ENCODE measurements at regions not wholly inside any gene's neighbourhood (a gene's known extent, or its start where the extent isn't known, plus 50 kb on each side); places are given as distances from the start of the nearest gene placed in this dataset.

DNA sequence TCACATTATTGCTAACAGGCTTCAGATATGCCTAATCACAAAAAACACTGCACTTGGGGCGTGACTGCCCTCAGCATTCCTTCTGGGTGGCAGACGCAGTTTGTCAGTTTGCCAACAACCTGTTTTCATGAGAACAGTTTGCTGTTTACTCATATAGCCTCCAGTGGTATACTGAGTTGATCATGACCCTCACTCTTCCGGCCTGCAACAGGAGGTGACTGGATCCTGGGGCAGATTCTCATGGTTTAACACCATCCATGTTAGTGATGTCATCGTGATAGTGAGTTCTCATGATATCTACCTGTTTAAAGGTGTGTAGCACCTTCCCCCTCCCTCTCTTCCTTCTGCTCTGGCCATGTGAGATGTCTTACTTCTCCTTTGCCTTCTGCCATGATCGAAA is 555.2 kb downstream of the PLPP3 start:
- H2BK5ac ChIP-seq (ENCODE audit: low read depth, low read length, poor library complexity) = no peak overlapping the region
- no peak overlapping the region for H2BK12ac ChIP-seq (ENCODE audit: low read length)
- H2BK120ac ChIP-seq (ENCODE audit: insufficient read depth, low read length, poor library complexity) = no peak overlapping the region
- no peak overlapping the region for H2AK5ac ChIP-seq (ENCODE audit: low read length)
- no peak overlapping the region for H4K12ac ChIP-seq (ENCODE audit: low read depth, low read length)
- H4K8ac ChIP-seq (ENCODE audit: low read depth, low read length) = no peak overlapping the region
- DNase-seq = peak; percentile 44 to 55
- H4K91ac ChIP-seq (ENCODE audit: low read depth, low read length) = no peak overlapping the region
- whole genome bisulfite sequencing (ENCODE audit: extremely low coverage, insufficient coverage, insufficient read length) = no CpG with 5 or more reads among the region's 5 CpGs
- no peaks in the 10 kb centered on the region for H3K27me3 ChIP-seq (ENCODE audit: insufficient read depth, low read length)
- no peak overlapping the region for H3K23ac ChIP-seq (ENCODE audit: low read length)
- H3K14ac ChIP-seq (ENCODE audit: low read length) = no peak overlapping the region
- no peak overlapping the region for H3K9ac ChIP-seq (ENCODE audit: low read length)
- H3K27ac ChIP-seq (ENCODE audit: low read depth, low read length) = no peak overlapping the region
- H3K9me3 ChIP-seq (ENCODE audit: insufficient read depth, low read depth, low read length) = peaks cover 4% of the 10 kb centered on the region
- no peaks in the 10 kb centered on the region for H3K79me2 ChIP-seq (ENCODE audit: control insufficient read depth, insufficient read depth, low read length, poor library complexity)
- peaks cover 9% of the 10 kb centered on the region for H3K79me1 ChIP-seq (ENCODE audit: low read length)
- H3K4me2 ChIP-seq (ENCODE audit: low read length) = no peak overlapping the region
- H3K4me1 ChIP-seq (ENCODE audit: control insufficient read depth in 1 of 2, insufficient read depth in 2 of 2, low read length in 2 of 2) = no peaks in the 10 kb centered on the region
- H3K4me3 ChIP-seq (ENCODE audit: low read depth, low read length) = no peak overlapping the region
- H3K18ac ChIP-seq (ENCODE audit: low read length) = no peak overlapping the region
- no peak overlapping the region for H3K4ac ChIP-seq (ENCODE audit: low read depth, low read length)
- H3K36me3 ChIP-seq (ENCODE audit: control insufficient read depth in 1 of 2, insufficient read depth in 2 of 2, low read length in 2 of 2) = peaks cover 0 to 2% of the 10 kb centered on the region in 2 experiments
- no peak overlapping the region for H2AFZ ChIP-seq (ENCODE audit: insufficient read depth, low read length, poor library complexity)

DNA sequence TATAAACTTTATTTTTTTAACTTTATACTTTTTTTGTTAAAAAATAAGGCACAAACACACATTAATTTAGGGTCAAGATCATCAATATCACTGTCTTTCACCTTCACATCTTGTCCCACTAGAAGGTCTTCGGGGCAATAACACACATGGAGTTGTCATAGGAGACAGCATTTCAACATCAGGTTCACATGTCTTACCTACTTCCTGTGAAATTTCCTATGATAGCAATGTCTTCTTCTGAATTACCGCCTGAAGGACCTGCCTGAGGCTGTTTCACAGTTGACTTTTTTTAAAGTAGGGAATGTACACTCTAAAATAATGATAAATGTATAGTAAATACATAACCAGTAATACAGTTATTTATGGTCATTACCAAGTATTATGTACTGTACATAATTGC is 559.4 kb downstream of the PLPP3 start:
- Histone ChIP-seq H4K12ac (ENCODE audit: low read depth, low read length) (no peak overlapping the region), H4K91ac (ENCODE audit: low read depth, low read length) (no peak overlapping the region), H3K4ac (ENCODE audit: low read depth, low read length) (no peak overlapping the region), H3K79me2 (ENCODE audit: control insufficient read depth, insufficient read depth, low read length, poor library complexity) (no peaks in the 10 kb centered on the region), H3K36me3 (ENCODE audit: control insufficient read depth in 1 of 2, insufficient read depth in 2 of 2, low read length in 2 of 2) (no peaks in the 10 kb centered on the region), H2AFZ (ENCODE audit: insufficient read depth, low read length, poor library complexity) (no peak overlapping the region), H3K27ac (ENCODE audit: low read depth, low read length) (no peak overlapping the region), H2BK120ac (ENCODE audit: insufficient read depth, low read length, poor library complexity) (no peak overlapping the region), H3K14ac (ENCODE audit: low read length) (no peak overlapping the region), H3K79me1 (ENCODE audit: low read length) (no peaks in the 10 kb centered on the region), H3K23ac (ENCODE audit: low read length) (no peak overlapping the region), H2AK5ac (ENCODE audit: low read length) (no peak overlapping the region), H3K4me2 (ENCODE audit: low read length) (no peak overlapping the region), H3K4me1 (ENCODE audit: control insufficient read depth in 1 of 2, insufficient read depth in 2 of 2, low read length in 2 of 2) (no peaks in the 10 kb centered on the region), H3K18ac (ENCODE audit: low read length) (no peak overlapping the region), H3K9ac (ENCODE audit: low read length) (no peak overlapping the region), H3K9me3 (ENCODE audit: insufficient read depth, low read depth, low read length) (peaks cover 4% of the 10 kb centered on the region), H2BK5ac (ENCODE audit: low read depth, low read length, poor library complexity) (no peak overlapping the region), H2BK12ac (ENCODE audit: low read length) (no peak overlapping the region), H4K8ac (ENCODE audit: low read depth, low read length) (no peak overlapping the region), H3K27me3 (ENCODE audit: insufficient read depth, low read length) (no peaks in the 10 kb centered on the region), H3K4me3 (ENCODE audit: low read depth, low read length) (no peak overlapping the region)
- DNase-seq = peak; percentile 22 to 69
- WGBS (ENCODE audit: extremely low coverage, insufficient coverage, insufficient read length) = no CpG with 5 or more reads among the region's 2 CpGs

DNA sequence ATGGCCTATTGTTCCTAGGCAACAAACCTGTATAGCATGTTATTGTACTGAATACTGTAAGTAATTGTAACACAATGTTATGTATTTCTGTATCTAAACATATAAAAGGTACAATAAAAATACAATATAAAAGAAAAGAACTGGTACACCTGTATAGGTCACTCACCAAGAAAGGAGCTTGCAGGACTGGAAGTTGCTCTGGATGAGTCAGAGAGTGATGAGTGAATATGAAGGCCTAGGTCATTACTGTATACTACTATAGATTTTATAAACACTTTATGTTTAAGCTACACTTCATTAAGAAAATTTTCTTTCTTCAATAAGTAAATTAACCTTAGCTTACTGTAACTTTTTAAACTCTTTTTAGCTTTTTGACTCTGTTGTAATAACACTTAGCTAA is 559.9 kb downstream of the PLPP3 start:
- Histone ChIP-seq H3K4me2 (ENCODE audit: low read length) (no peak overlapping the region), H3K79me1 (ENCODE audit: low read length) (no peaks in the 10 kb centered on the region), H3K23ac (ENCODE audit: low read length) (no peak overlapping the region), H4K91ac (ENCODE audit: low read depth, low read length) (no peak overlapping the region), H3K9ac (ENCODE audit: low read length) (no peak overlapping the region), H3K18ac (ENCODE audit: low read length) (no peak overlapping the region), H2BK5ac (ENCODE audit: low read depth, low read length, poor library complexity) (no peak overlapping the region), H4K12ac (ENCODE audit: low read depth, low read length) (no peak overlapping the region), H2BK120ac (ENCODE audit: insufficient read depth, low read length, poor library complexity) (no peak overlapping the region), H3K9me3 (ENCODE audit: insufficient read depth, low read depth, low read length) (peaks cover 4% of the 10 kb centered on the region), H3K27me3 (ENCODE audit: insufficient read depth, low read length) (no peaks in the 10 kb centered on the region), H4K8ac (ENCODE audit: low read depth, low read length) (no peak overlapping the region), H3K79me2 (ENCODE audit: control insufficient read depth, insufficient read depth, low read length, poor library complexity) (no peaks in the 10 kb centered on the region), H3K27ac (ENCODE audit: low read depth, low read length) (no peak overlapping the region), H3K14ac (ENCODE audit: low read length) (no peak overlapping the region), H2AFZ (ENCODE audit: insufficient read depth, low read length, poor library complexity) (no peak overlapping the region), H3K4me3 (ENCODE audit: low read depth, low read length) (no peak overlapping the region), H2BK12ac (ENCODE audit: low read length) (no peak overlapping the region), H3K4ac (ENCODE audit: low read depth, low read length) (no peak overlapping the region), H3K4me1 (ENCODE audit: control insufficient read depth in 1 of 2, insufficient read depth in 2 of 2, low read length in 2 of 2) (no peaks in the 10 kb centered on the region), H3K36me3 (ENCODE audit: control insufficient read depth in 1 of 2, insufficient read depth in 2 of 2, low read length in 2 of 2) (no peaks in the 10 kb centered on the region), H2AK5ac (ENCODE audit: low read length) (no peak overlapping the region)
- peak in 1 of 2 donors; percentile 47 for DNase-seq

DNA sequence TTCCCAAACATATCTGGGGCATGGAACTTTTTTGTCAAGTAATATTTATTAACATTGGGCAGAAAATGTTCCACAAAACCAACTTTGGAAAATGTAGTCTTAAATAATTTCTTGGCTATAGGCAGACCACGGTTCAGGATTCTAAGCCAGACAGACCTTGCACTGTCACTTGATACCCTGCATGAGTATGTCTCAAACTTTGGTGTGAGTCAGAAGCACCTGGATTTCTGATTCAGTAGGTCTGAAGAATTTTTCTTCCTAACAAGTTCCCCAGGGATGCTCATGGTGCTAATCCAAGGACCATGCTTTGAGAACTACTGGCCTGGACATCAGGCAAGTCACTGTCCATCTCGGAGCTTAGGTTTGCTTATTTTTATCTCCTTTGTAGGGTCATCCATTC is 562.0 kb downstream of the PLPP3 start:
- DNase-seq = no peak
- Histone ChIP-seq H3K4me3 (ENCODE audit: low read depth, low read length) (no peak overlapping the region), H3K79me1 (ENCODE audit: low read length) (no peaks in the 10 kb centered on the region), H3K14ac (ENCODE audit: low read length) (no peak overlapping the region), H3K36me3 (ENCODE audit: control insufficient read depth in 1 of 2, insufficient read depth in 2 of 2, low read length in 2 of 2) (no peaks in the 10 kb centered on the region), H3K9me3 (ENCODE audit: insufficient read depth, low read depth, low read length) (peaks cover 1% of the 10 kb centered on the region), H3K18ac (ENCODE audit: low read length) (no peak overlapping the region), H3K79me2 (ENCODE audit: control insufficient read depth, insufficient read depth, low read length, poor library complexity) (no peaks in the 10 kb centered on the region), H3K4me1 (ENCODE audit: control insufficient read depth in 1 of 2, insufficient read depth in 2 of 2, low read length in 2 of 2) (no peaks in the 10 kb centered on the region), H3K27me3 (ENCODE audit: insufficient read depth, low read length) (no peaks in the 10 kb centered on the region), H2AK5ac (ENCODE audit: low read length) (no peak overlapping the region), H3K9ac (ENCODE audit: low read length) (no peak overlapping the region), H2BK12ac (ENCODE audit: low read length) (no peak overlapping the region), H2AFZ (ENCODE audit: insufficient read depth, low read length, poor library complexity) (no peak overlapping the region), H4K91ac (ENCODE audit: low read depth, low read length) (no peak overlapping the region), H3K23ac (ENCODE audit: low read length) (no peak overlapping the region), H3K27ac (ENCODE audit: low read depth, low read length) (no peak overlapping the region), H4K8ac (ENCODE audit: low read depth, low read length) (no peak overlapping the region), H2BK120ac (ENCODE audit: insufficient read depth, low read length, poor library complexity) (no peak overlapping the region), H3K4ac (ENCODE audit: low read depth, low read length) (no peak overlapping the region), H4K12ac (ENCODE audit: low read depth, low read length) (no peak overlapping the region), H2BK5ac (ENCODE audit: low read depth, low read length, poor library complexity) (no peak overlapping the region), H3K4me2 (ENCODE audit: low read length) (no peak overlapping the region)
- no CpG with 5 or more reads among the region's 2 CpGs for WGBS (ENCODE audit: extremely low coverage, insufficient coverage, insufficient read length)

All from trophoblast cell (in vitro differentiated cells and primary cell).